H1 (cell line): ENCODE measurements at regions not wholly inside any gene's neighbourhood (a gene's known extent, or its start where the extent isn't known, plus 50 kb on each side); places are given as distances from the start of the nearest gene placed in this dataset.

Experiments
- CTCF ChIA-PET: fragments of 300-600 bp; sonication (Branson Sonifier 250); formaldehyde crosslinking; loops from one replicate; lab custom pipeline; 2021; ENCODE audit not compliant: partially characterized antibody; lab: Charles Lee
- POLR2A ChIA-PET: fragments of 300-600 bp; sonication (Branson Sonifier 250); formaldehyde crosslinking; loops from one replicate; lab custom pipeline; 2021; ENCODE audit warnings: inconsistent platforms; ENCODE audit not compliant: partially characterized antibody; lab: Charles Lee
- DNase-seq, 2 experiments: peaks; one replicate each; pipeline versions ENCODE4 v3.0.0 to v3.0.0-alpha.2; 2010 to 2022; ENCODE audit warnings: low spot score in 2 of 2, low read depth in 1 of 2, mixed read lengths in 1 of 2
- FAIRE-seq: peaks from 2 replicates; lab custom pipeline; 2011; peaks lifted over from hg19 to GRCh38; lab: Jason Lieb, UNC
- H2AFZ ChIP-seq: 2 replicates; pipeline ENCODE4 v1.8.1; 2012; ENCODE audit warnings: low read length, inconsistent platforms
- H2AK5ac ChIP-seq: 2 replicates; pipeline ENCODE4 v1.6.1; 2013; ENCODE audit warnings: low read depth, low read length
- H2BK120ac ChIP-seq: replicated peaks from 2 replicates; pipeline ENCODE3; 2013; ENCODE audit warnings: low read depth, low read length, inconsistent platforms
- H2BK12ac ChIP-seq: 2 replicates; pipeline ENCODE4 v1.6.1; 2013; ENCODE audit warnings: low read depth, low read length
- H2BK15ac ChIP-seq: 2 replicates; pipeline ENCODE4 v1.6.1; 2013; ENCODE audit warnings: low read length
- H2BK20ac ChIP-seq: 2 replicates; pipeline ENCODE4 v1.6.1; 2013; ENCODE audit warnings: low read length
- H2BK5ac ChIP-seq: 2 replicates; pipeline ENCODE4 v1.6.1; 2013; ENCODE audit warnings: low read depth, low read length
- H3K14ac ChIP-seq: 2 replicates; pipeline ENCODE4 v1.6.1; 2013; ENCODE audit warnings: inconsistent platforms; ENCODE audit not compliant: insufficient read length
- H3K18ac ChIP-seq: 2 replicates; pipeline ENCODE4 v1.6.1; 2013; ENCODE audit warnings: low read length; ENCODE audit errors: extremely low read depth
- H3K23ac ChIP-seq: 2 replicates; pipeline ENCODE4 v1.6.1; 2013; ENCODE audit warnings: inconsistent platforms; ENCODE audit not compliant: insufficient read length
- H3K23me2 ChIP-seq: 2 replicates; pipeline ENCODE4 v1.6.1; 2013; ENCODE audit warnings: low read depth, low read length
- H3K27ac ChIP-seq: 2 replicates; pipeline ENCODE4 v1.6.1; 2011; ENCODE audit warnings: low read depth, low read length, inconsistent platforms
- H3K27me3 ChIP-seq, 4 experiments: replicated peaks in 1 of 4; 1 replicate in 1 of 4; 2 replicates in 3 of 4; pipeline versions ENCODE4 v1.6.1 to v1.8.1; 2011 to 2013; ENCODE audit warnings: low read length in 3 of 4, mild to moderate bottlenecking in 3 of 4, inconsistent platforms in 2 of 4, mixed read lengths in 2 of 4, moderate library complexity in 1 of 4; ENCODE audit not compliant: control insufficient read depth in 3 of 4, insufficient read depth in 3 of 4; ENCODE audit errors: extremely low read depth in 1 of 4
- H3K36me3 ChIP-seq, 4 experiments: 2 replicates each; pipeline versions ENCODE4 v1.6.1 to v1.8.1; 2011 to 2013; ENCODE audit warnings: mild to moderate bottlenecking in 4 of 4, low read length in 3 of 4, moderate library complexity in 2 of 4, control low read depth in 1 of 4, inconsistent platforms in 1 of 4; ENCODE audit not compliant: insufficient read depth in 4 of 4, control insufficient read depth in 2 of 4
- H3K4ac ChIP-seq: replicated peaks from 2 replicates; pipeline ENCODE3; 2013; ENCODE audit warnings: low read length, low read depth, mixed read lengths, inconsistent platforms; ENCODE audit not compliant: insufficient read length
- H3K4me1 ChIP-seq, 4 experiments: replicated peaks in 1 of 4; 1 replicate in 1 of 4; 2 replicates in 3 of 4; pipeline versions ENCODE4 v1.6.1 to v1.8.1; 2011 to 2013; ENCODE audit warnings: low read length in 3 of 4, inconsistent platforms in 2 of 4, mixed read lengths in 1 of 4; ENCODE audit not compliant: insufficient read depth in 4 of 4, control insufficient read depth in 3 of 4
- H3K4me2 ChIP-seq, 2 experiments: 2 replicates each; pipeline versions ENCODE4 v1.6.1 to v1.8.1; 2011 to 2013; ENCODE audit warnings: low read depth in 2 of 2, low read length in 2 of 2, control low read depth in 1 of 2, inconsistent platforms in 1 of 2, mild to moderate bottlenecking in 1 of 2; ENCODE audit not compliant: insufficient read depth in 1 of 2
- H3K4me3 ChIP-seq, 4 experiments: fragments of 200-600, 300-600 bp in 1 of 4; sonication (generic), shearing (Covaris generic), sonication (Bioruptor Twin) in 1 of 4; 2 replicates each; pipeline versions ENCODE4 v1.5.1 to v1.8.1; 2011 to 2016; ENCODE audit warnings: low read length in 4 of 4, low read depth in 3 of 4, control low read depth in 2 of 4, inconsistent platforms in 2 of 4, mild to moderate bottlenecking in 2 of 4, mixed read lengths in 1 of 4, moderate library complexity in 1 of 4; ENCODE audit not compliant: insufficient read depth in 2 of 4; ENCODE audit errors: extremely low read depth in 1 of 4
- H3K56ac ChIP-seq: replicated peaks from 2 replicates; pipeline ENCODE3; 2013; ENCODE audit warnings: low read depth, mild to moderate bottlenecking, mixed read lengths, low read length, inconsistent platforms; ENCODE audit not compliant: insufficient read length
- H3K79me1 ChIP-seq: 2 replicates; pipeline ENCODE4 v1.6.1; 2013; ENCODE audit warnings: low read depth, low read length, control low read depth
- H3K79me2 ChIP-seq, 2 experiments: 2 replicates each; pipeline versions ENCODE4 v1.6.1 to v1.8.1; 2012 to 2013; ENCODE audit warnings: low read length in 2 of 2, mild to moderate bottlenecking in 2 of 2, inconsistent platforms in 1 of 2; ENCODE audit not compliant: insufficient read depth in 2 of 2, control insufficient read depth in 1 of 2
- H3K9ac ChIP-seq, 4 experiments: replicated peaks in 1 of 4; 1 replicate in 1 of 4; 2 replicates in 3 of 4; pipeline versions ENCODE4 v1.6.1 to v1.8.1; 2011 to 2013; ENCODE audit warnings: low read depth in 3 of 4, low read length in 3 of 4, control low read depth in 2 of 4, mild to moderate bottlenecking in 2 of 4, moderate library complexity in 2 of 4, inconsistent platforms in 1 of 4; ENCODE audit errors: extremely low read depth in 1 of 4
- H3K9me3 ChIP-seq, 2 experiments: 2 replicates each; pipeline versions ENCODE4 v1.6.1 to v1.8.1; 2012 to 2013; ENCODE audit warnings: mild to moderate bottlenecking in 2 of 2, moderate library complexity in 2 of 2, control low read depth in 1 of 2, inconsistent platforms in 1 of 2, low read depth in 1 of 2, low read length in 1 of 2, mixed read lengths in 1 of 2; ENCODE audit not compliant: insufficient read depth in 2 of 2
- H4K20me1 ChIP-seq, 2 experiments: replicated peaks in 1 of 2; 2 replicates each; pipeline versions ENCODE3 to v1.8.1; 2011 to 2013; ENCODE audit warnings: inconsistent platforms in 2 of 2, low read length in 2 of 2, mild to moderate bottlenecking in 1 of 2; ENCODE audit not compliant: insufficient read depth in 2 of 2, control insufficient read depth in 1 of 2
- H4K5ac ChIP-seq: 2 replicates; pipeline ENCODE4 v1.6.1; 2013; ENCODE audit warnings: low read length, low read depth, mixed read lengths, inconsistent platforms; ENCODE audit not compliant: insufficient read length
- H4K8ac ChIP-seq: 2 replicates; pipeline ENCODE4 v1.8.0; 2013; ENCODE audit warnings: mild to moderate bottlenecking, moderate library complexity, low read length, inconsistent platforms; ENCODE audit not compliant: insufficient read depth; ENCODE audit errors: extremely low read depth
- H4K91ac ChIP-seq: replicated peaks from 2 replicates; pipeline ENCODE3; 2013; ENCODE audit warnings: low read length, mixed read lengths, inconsistent platforms; ENCODE audit not compliant: insufficient read length
- CBX8 ChIP-seq: fragments of 300-800, 300-1000 bp; sonication (generic); IDR thresholded peaks from 2 replicates; pipeline ENCODE4 v1.7.1; 2016; ENCODE audit warnings: low read depth, low read length, borderline replicate concordance
- CHD1 ChIP-seq: IDR thresholded peaks from 2 replicates; pipeline ENCODE4 v1.6.1; 2012; ENCODE audit warnings: low read depth, low read length, improper control_type of control experiment
- SIRT6 ChIP-seq: IDR thresholded peaks from one replicate; pipeline ENCODE4 v1.7.1; 2012; ENCODE audit warnings: low read length, inconsistent platforms
- WGBS, 2 experiments: shearing (Covaris generic) in 1 of 2; methylation state at CpG; one replicate each; pipeline versions ENCODE4 v1.1.6 to v1.1.7; 2013 to 2015; ENCODE audit warnings: low lambda C conversion rate in 2 of 2, mixed read lengths in 2 of 2, inconsistent platforms in 1 of 2, low coverage in 1 of 2, missing lambda C conversion rate in 1 of 2; ENCODE audit not compliant: insufficient replicate concordance in 2 of 2, insufficient coverage in 1 of 2, insufficient read length in 1 of 2; ENCODE audit errors: extremely low coverage in 1 of 2, missing lambda C conversion rate in 1 of 2; 5-methylcytosine and 5-hydroxymethylcytosine counted together

- Histone ChIP-seq H3K23ac (no peak overlapping the region), H3K23me2 (no peaks in the 10 kb centered on the region), H2AK5ac (no peak overlapping the region), H4K91ac (no peak overlapping the region), H3K14ac (no peak overlapping the region), H2BK12ac (no peak overlapping the region), H3K27me3 (no peaks in the 10 kb centered on the region), H3K56ac (no peak overlapping the region), H4K8ac (no peak overlapping the region), H3K9me3 (no peaks in the 10 kb centered on the region), H3K4me2 (no peak overlapping the region), H2BK120ac (no peak overlapping the region), H3K4me3 (no peak overlapping the region), H3K4me1 (peaks cover 0 to 3% (median 0%) of the 10 kb centered on the region in 4 experiments; a peak in 2 of 7 replicates), H3K27ac (no peak overlapping the region), H2BK15ac (no peak overlapping the region), H4K5ac (no peak overlapping the region), H4K20me1 (no peaks in the 10 kb centered on the region), H3K79me2 (no peaks in the 10 kb centered on the region), H3K36me3 (no peaks in the 10 kb centered on the region), H3K79me1 (no peaks in the 10 kb centered on the region), H2BK20ac (no peak overlapping the region), H3K18ac (no peak overlapping the region), H3K9ac (no peak overlapping the region), H2BK5ac (no peak overlapping the region), H3K4ac (no peak overlapping the region), H2AFZ (no peak overlapping the region)
- no peak for TF ChIP-seq CHD1
- no peak for TF ChIP-seq SIRT6
- no peak for TF ChIP-seq CBX8
- FAIRE-seq (no peak), DNase-seq (no peak)
- CTCF ChIA-PET = interaction anchor here (1.2 to 5.1 kb wide), 4 partner anchors 11 to 109 kb away, joined by 3 to 36 read pairs (median 18); no protein-coding TSS in a partner anchor
- 100% methylated on average over 1 of the region's 1 CpG; no CpG with 5 or more reads in 1 of the 2 experiments for WGBS, 2 experiments
- POLR2A ChIA-PET = no interaction called here
Observed at GRCh38 chr1:5619469-5619868, 372.8 kb downstream of the NPHP4 start.
